ENCODE measurements at regions not wholly inside any gene's neighbourhood (a gene's known extent, or its start where the extent isn't known, plus 50 kb on each side); places are given as distances from the start of the nearest gene placed in this dataset.

DNA sequence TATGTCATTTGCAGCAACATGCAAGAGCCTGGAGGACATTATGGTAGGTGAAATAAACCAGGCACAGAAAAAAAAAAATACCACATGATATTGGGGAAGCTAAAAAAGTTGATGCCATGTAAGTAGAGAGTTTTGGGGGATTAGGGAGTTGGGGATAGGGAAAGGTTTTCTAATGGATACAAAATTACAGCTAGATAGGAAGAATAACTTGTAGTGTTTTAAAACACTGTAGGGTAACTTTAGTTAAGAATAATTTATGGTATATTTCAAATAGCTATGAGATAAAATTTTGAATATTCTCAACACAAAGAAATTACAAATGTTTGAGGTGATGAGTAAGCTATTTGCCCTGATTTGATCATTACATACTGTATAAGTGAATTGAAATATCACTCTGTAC lies 1456.7 kb upstream of the MIR17HG start:
- H3K27me3 ChIP-seq (ENCODE audit: control insufficient read depth in 2 of 2, insufficient read depth in 2 of 2, low read length in 2 of 2): no peaks in the 10 kb centered on the region
- no peak for ATAC-seq
- H3K79me2 ChIP-seq (ENCODE audit: control insufficient read depth, insufficient read depth, low read length): no peaks in the 10 kb centered on the region
- H3K27ac ChIP-seq (ENCODE audit: extremely low read depth, low read depth, low read length): no peak overlapping the region
- H3K4me3 ChIP-seq: no peak overlapping the region
- FAIRE-seq: no peak
- BruUV-seq (replicated peaks): no TSS peak
- in situ Hi-C loops (cut with MboI) (no loop called here), intact Hi-C loops (cut with micrococcal nuclease) (no loop called here)
- H4K20me1 ChIP-seq (replicated peaks; ENCODE audit: control insufficient read depth, insufficient read depth, low read length): no peaks in the 10 kb centered on the region
- no peak for DNase-seq (ENCODE audit: extremely low read depth in 1 of 4, low spot score in 3 of 4)
- H2AFZ ChIP-seq (ENCODE audit: low read depth, low read length): no peak overlapping the region
- H3K4me2 ChIP-seq (ENCODE audit: insufficient read depth, low read length): no peak overlapping the region
- H3K9ac ChIP-seq (ENCODE audit: insufficient read depth in 1 of 2, low read depth in 2 of 2, low read length in 2 of 2): no peak overlapping the region
- H3K4me1 ChIP-seq (replicated peaks in 1 of 2; ENCODE audit: control insufficient read depth in 2 of 2, insufficient read depth in 2 of 2, low read length in 2 of 2): no peaks in the 10 kb centered on the region
- no peaks in the 10 kb centered on the region for H3K36me3 ChIP-seq (ENCODE audit: control insufficient read depth, insufficient read depth, low read length)
- no peaks in the 10 kb centered on the region for H3K9me1 ChIP-seq (ENCODE audit: control insufficient read depth, insufficient read depth, low read length)
- TF ChIP-seq, protein P1, sequence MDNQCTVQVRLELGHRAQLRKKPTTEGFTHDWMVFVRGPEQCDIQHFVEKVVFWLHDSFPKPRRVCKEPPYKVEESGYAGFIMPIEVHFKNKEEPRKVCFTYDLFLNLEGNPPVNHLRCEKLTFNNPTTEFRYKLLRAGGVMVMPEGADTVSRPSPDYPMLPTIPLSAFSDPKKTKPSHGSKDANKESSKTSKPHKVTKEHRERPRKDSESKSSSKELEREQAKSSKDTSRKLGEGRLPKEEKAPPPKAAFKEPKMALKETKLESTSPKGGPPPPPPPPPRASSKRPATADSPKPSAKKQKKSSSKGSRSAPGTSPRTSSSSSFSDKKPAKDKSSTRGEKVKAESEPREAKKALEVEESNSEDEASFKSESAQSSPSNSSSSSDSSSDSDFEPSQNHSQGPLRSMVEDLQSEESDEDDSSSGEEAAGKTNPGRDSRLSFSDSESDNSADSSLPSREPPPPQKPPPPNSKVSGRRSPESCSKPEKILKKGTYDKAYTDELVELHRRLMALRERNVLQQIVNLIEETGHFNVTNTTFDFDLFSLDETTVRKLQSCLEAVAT (IDR thresholded peaks at IDR 0.05): no peak
- no peak for TF ChIP-seq GABPB2 (CRISPR knock-in tag; conservative IDR thresholded peaks at IDR 0.05)
- TF ChIP-seq HNRNPK (IDR thresholded peaks at IDR 0.05; ENCODE audit: low read depth, low read length, poor library complexity, severe bottlenecking): peak; percentile 13
- peak; percentile 92 for TF ChIP-seq PCBP2 (IDR thresholded peaks at IDR 0.05; ENCODE audit: low read depth, low read length, poor library complexity, severe bottlenecking)
- TF ChIP-seq, protein P2, sequence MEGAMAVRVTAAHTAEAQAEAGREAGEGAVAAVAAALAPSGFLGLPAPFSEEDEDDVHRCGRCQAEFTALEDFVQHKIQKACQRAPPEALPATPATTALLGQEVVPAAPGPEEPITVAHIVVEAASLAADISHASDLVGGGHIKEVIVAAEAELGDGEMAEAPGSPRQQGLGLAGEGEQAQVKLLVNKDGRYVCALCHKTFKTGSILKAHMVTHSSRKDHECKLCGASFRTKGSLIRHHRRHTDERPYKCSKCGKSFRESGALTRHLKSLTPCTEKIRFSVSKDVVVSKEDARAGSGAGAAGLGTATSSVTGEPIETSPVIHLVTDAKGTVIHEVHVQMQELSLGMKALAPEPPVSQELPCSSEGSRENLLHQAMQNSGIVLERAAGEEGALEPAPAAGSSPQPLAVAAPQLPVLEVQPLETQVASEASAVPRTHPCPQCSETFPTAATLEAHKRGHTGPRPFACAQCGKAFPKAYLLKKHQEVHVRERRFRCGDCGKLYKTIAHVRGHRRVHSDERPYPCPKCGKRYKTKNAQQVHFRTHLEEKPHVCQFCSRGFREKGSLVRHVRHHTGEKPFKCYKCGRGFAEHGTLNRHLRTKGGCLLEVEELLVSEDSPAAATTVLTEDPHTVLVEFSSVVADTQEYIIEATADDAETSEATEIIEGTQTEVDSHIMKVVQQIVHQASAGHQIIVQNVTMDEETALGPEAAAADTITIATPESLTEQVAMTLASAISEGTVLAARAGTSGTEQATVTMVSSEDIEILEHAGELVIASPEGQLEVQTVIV (CRISPR knock-in tag; IDR thresholded peaks at IDR 0.05; ENCODE audit: borderline replicate concordance): peak; percentile 32; the same call in 1 of the 2 replicates
- POLR2A ChIA-PET: interaction anchor here (1.0 kb wide), 1 partner anchor 182 kb away, joined by 5 read pairs; no protein-coding TSS in a partner anchor
- no peaks in the 10 kb centered on the region for H3K9me3 ChIP-seq (replicated peaks; ENCODE audit: control insufficient read depth, insufficient read depth, low read depth, low read length)
- CTCF ChIA-PET (ENCODE audit: low intra/inter-chr PET ratio): no interaction called here

Measured in K562 (cell line).